ENCODE measurements at regions not wholly inside any gene's neighbourhood (a gene's known extent, or its start where the extent isn't known, plus 50 kb on each side); places are given as distances from the start of the nearest gene placed in this dataset.

- TF ChIP-seq POLR2AphosphoS5 (IDR thresholded peaks at IDR 0.05) (no peak), POLR2A (IDR thresholded peaks at IDR 0.05) (no peak), CTCF (IDR thresholded peaks at IDR 0.05) (no peak)
Measured at GRCh38 chr9:82490019-82490499, 501.5 kb downstream of the SPATA31D1 start.

Data from breast epithelium (tissue), 3 donors.